Fibroblast of pulmonary artery (primary cell): ENCODE measurements at regions not wholly inside any gene's neighbourhood (a gene's known extent, or its start where the extent isn't known, plus 50 kb on each side); places are given as distances from the start of the nearest gene placed in this dataset.
"Not testable (repeated sequence)": the region's sequence is repeated elsewhere in the genome, so short reads cannot be mapped to it uniquely, and the experiment has no call there.

Experiments used
- DNase-seq: peaks from one replicate; pipeline ENCODE4 v3.0.0-alpha.2; 2010; ENCODE audit warnings: low read depth
- H3K4me3 ChIP-seq: replicated peaks from 2 replicates; pipeline ENCODE4 v1.5.1; 2011; ENCODE audit warnings: low read depth, mild to moderate bottlenecking, control low read depth, low read length, moderate library complexity
- CTCF ChIP-seq: IDR thresholded peaks from 2 replicates; pipeline ENCODE4 v1.5.1; 2011; ENCODE audit warnings: mild to moderate bottlenecking, control low read depth, low read length, inconsistent platforms; ENCODE audit errors: missing control alignments

GRCh38 chrX:66988331-66988730 lies 349.5 kb upstream of the EDA2R start:
- H3K4me3 ChIP-seq: no peak overlapping the region
- DNase-seq: no peak
- TF ChIP-seq CTCF: no peak

- no peak overlapping the region for H3K4me3 ChIP-seq
- no peak for DNase-seq
- no peak for TF ChIP-seq CTCF
Measured at GRCh38 chrX:66961665-66962064, 322.8 kb upstream of the EDA2R start.

GRCh38 chrX:66931713-66932112 lies 292.8 kb upstream of the EDA2R start:
- TF ChIP-seq CTCF: no peak
- H3K4me3 ChIP-seq: no peak overlapping the region
- no peak for DNase-seq

GRCh38 chrX:66930516-66930915 lies 291.6 kb upstream of the EDA2R start:
- H3K4me3 ChIP-seq, DNase-seq: not testable (repeated sequence)

- no peak overlapping the region for H3K4me3 ChIP-seq
- no peak for TF ChIP-seq CTCF
- DNase-seq: no peak
Measured at GRCh38 chrX:66920296-66920695, 281.4 kb upstream of the EDA2R start.

GRCh38 chrX:66919280-66919832 lies 280.5 kb upstream of the EDA2R start:
- no peak for DNase-seq
- TF ChIP-seq CTCF: no peak
- no peak overlapping the region for H3K4me3 ChIP-seq

- DNase-seq: no peak
- H3K4me3 ChIP-seq: no peak overlapping the region
- TF ChIP-seq CTCF: no peak
Measured at GRCh38 chrX:66918511-66918910, 279.6 kb upstream of the EDA2R start.

- no peak for TF ChIP-seq CTCF
- H3K4me3 ChIP-seq: no peak overlapping the region
- no peak for DNase-seq
Measured at GRCh38 chrX:66915893-66916292, 277.0 kb upstream of the EDA2R start.
